ENCODE measurements at regions not wholly inside any gene's neighbourhood (a gene's known extent, or its start where the extent isn't known, plus 50 kb on each side); places are given as distances from the start of the nearest gene placed in this dataset.
A peak's percentile ranks its signal among the peaks of the same experiment; 100 is the strongest.

- TF ChIP-seq CTCF (IDR thresholded peaks at IDR 0.05; ENCODE audit: extremely low read depth, low read depth, low read length) = no peak
- peaks cover 5% of the 10 kb centered on the region for H3K4me1 ChIP-seq (ENCODE audit: insufficient read depth, low read length)
- no peak overlapping the region for H3K4me2 ChIP-seq (ENCODE audit: insufficient read depth, low read length)
- DNase-seq (ENCODE audit: insufficient read length, low spot score, missing footprints) = no peak
- no peaks in the 10 kb centered on the region for H4K20me1 ChIP-seq (ENCODE audit: insufficient read depth, low read length)
- H3K27ac ChIP-seq (ENCODE audit: low read depth, low read length) = no peak overlapping the region
- no peak overlapping the region for H2AFZ ChIP-seq (ENCODE audit: low read length)
- H3K9me3 ChIP-seq (ENCODE audit: low read depth, low read length) = no peaks in the 10 kb centered on the region
- no peaks in the 10 kb centered on the region for H3K79me2 ChIP-seq (ENCODE audit: insufficient read depth, low read length)
- H3K36me3 ChIP-seq (ENCODE audit: insufficient read depth, low read length) = no peaks in the 10 kb centered on the region
- H3K27me3 ChIP-seq (ENCODE audit: insufficient read depth, low read length) = no peaks in the 10 kb centered on the region
- no peak overlapping the region for H3K4me3 ChIP-seq (ENCODE audit: insufficient read depth, low read length)
These were observed 77.5 kb upstream of the CAST start for GRCh38 chr5:96584712-96585111.

- no peak for TF ChIP-seq CTCF (IDR thresholded peaks at IDR 0.05; ENCODE audit: extremely low read depth, low read depth, low read length)
- no peaks in the 10 kb centered on the region for H3K27me3 ChIP-seq (ENCODE audit: insufficient read depth, low read length)
- no peaks in the 10 kb centered on the region for H3K9me3 ChIP-seq (ENCODE audit: low read depth, low read length)
- H2AFZ ChIP-seq (ENCODE audit: low read length) = no peak overlapping the region
- DNase-seq (ENCODE audit: insufficient read length, low spot score, missing footprints) = no peak
- H3K79me2 ChIP-seq (ENCODE audit: insufficient read depth, low read length) = no peaks in the 10 kb centered on the region
- no peak overlapping the region for H3K4me3 ChIP-seq (ENCODE audit: insufficient read depth, low read length)
- no peaks in the 10 kb centered on the region for H4K20me1 ChIP-seq (ENCODE audit: insufficient read depth, low read length)
- H3K4me1 ChIP-seq (ENCODE audit: insufficient read depth, low read length) = no peaks in the 10 kb centered on the region
- H3K27ac ChIP-seq (ENCODE audit: low read depth, low read length) = no peak overlapping the region
- no peak overlapping the region for H3K4me2 ChIP-seq (ENCODE audit: insufficient read depth, low read length)
- H3K36me3 ChIP-seq (ENCODE audit: insufficient read depth, low read length) = no peaks in the 10 kb centered on the region
These were observed 73.6 kb upstream of the CAST start for GRCh38 chr5:96588539-96588938.

- no peak overlapping the region for H2AFZ ChIP-seq (ENCODE audit: low read length)
- no peak overlapping the region for H3K27ac ChIP-seq (ENCODE audit: low read depth, low read length)
- DNase-seq (ENCODE audit: insufficient read length, low spot score, missing footprints) = no peak
- H3K36me3 ChIP-seq (ENCODE audit: insufficient read depth, low read length) = no peaks in the 10 kb centered on the region
- no peaks in the 10 kb centered on the region for H3K4me1 ChIP-seq (ENCODE audit: insufficient read depth, low read length)
- H4K20me1 ChIP-seq (ENCODE audit: insufficient read depth, low read length) = no peaks in the 10 kb centered on the region
- no peak overlapping the region for H3K4me2 ChIP-seq (ENCODE audit: insufficient read depth, low read length)
- TF ChIP-seq CTCF (IDR thresholded peaks at IDR 0.05; ENCODE audit: extremely low read depth, low read depth, low read length) = no peak
- no peak overlapping the region for H3K4me3 ChIP-seq (ENCODE audit: insufficient read depth, low read length)
- no peaks in the 10 kb centered on the region for H3K27me3 ChIP-seq (ENCODE audit: insufficient read depth, low read length)
- no peaks in the 10 kb centered on the region for H3K79me2 ChIP-seq (ENCODE audit: insufficient read depth, low read length)
- no peaks in the 10 kb centered on the region for H3K9me3 ChIP-seq (ENCODE audit: low read depth, low read length)
These were observed 71.4 kb upstream of the CAST start for GRCh38 chr5:96590796-96591195.

GRCh38 chr5:96595300-96596090, 66.7 kb upstream of the CAST start:
- H3K4me2 ChIP-seq (ENCODE audit: insufficient read depth, low read length) = no peak overlapping the region
- peaks cover 8% of the 10 kb centered on the region for H3K4me1 ChIP-seq (ENCODE audit: insufficient read depth, low read length)

More at GRCh38 chr5:96595300-96596090, 66.7 kb upstream of the CAST start:
- DNase-seq (ENCODE audit: insufficient read length, low spot score, missing footprints) = no peak
- Histone ChIP-seq H4K20me1 (ENCODE audit: insufficient read depth, low read length) (no peaks in the 10 kb centered on the region), H3K27me3 (ENCODE audit: insufficient read depth, low read length) (no peaks in the 10 kb centered on the region), H3K27ac (ENCODE audit: low read depth, low read length) (no peak overlapping the region), H2AFZ (ENCODE audit: low read length) (no peak overlapping the region), H3K36me3 (ENCODE audit: insufficient read depth, low read length) (no peaks in the 10 kb centered on the region), H3K4me3 (ENCODE audit: insufficient read depth, low read length) (no peak overlapping the region), H3K79me2 (ENCODE audit: insufficient read depth, low read length) (no peaks in the 10 kb centered on the region), H3K9me3 (ENCODE audit: low read depth, low read length) (no peaks in the 10 kb centered on the region)
- TF ChIP-seq CTCF (IDR thresholded peaks at IDR 0.05; ENCODE audit: extremely low read depth, low read depth, low read length) = peak; percentile 54
